GM23338 (cell line): ENCODE measurements at regions not wholly inside any gene's neighbourhood (a gene's known extent, or its start where the extent isn't known, plus 50 kb on each side); places are given as distances from the start of the nearest gene placed in this dataset.

ENCODE experiments used
- ATAC-seq: fragments of 200-7000 bp; cut with Tn5 transposase; 3 replicates; pipeline ENCODE4 v1.9.1; 2020
- DNase-seq: peaks from one replicate; pipeline ENCODE4 v3.0.0-alpha.2; 2015; ENCODE audit warnings: low spot score
- H2AFZ ChIP-seq: fragments of 200-600 bp; sonication (generic); 2 replicates; pipeline ENCODE4 v1.8.0; 2016; ENCODE audit warnings: antibody characterized with exemption, mild to moderate bottlenecking, moderate library complexity
- H3F3A ChIP-seq: fragments of 200-600 bp; sonication (generic); replicated peaks from 2 replicates; pipeline ENCODE4 v1.8.0; 2017; ENCODE audit warnings: antibody characterized with exemption, mixed run types, low read depth
- H3K27ac ChIP-seq: fragments of 200-600 bp; sonication (generic); 2 replicates; pipeline ENCODE4 v1.6.1; 2016; ENCODE audit warnings: low read depth
- H3K27me3 ChIP-seq: fragments of 200-600 bp; sonication (generic); 2 replicates; pipeline ENCODE4 v1.8.0; 2016; ENCODE audit warnings: mild to moderate bottlenecking, mixed run types, moderate library complexity; ENCODE audit not compliant: insufficient read depth
- H3K36me3 ChIP-seq: fragments of 200-600 bp; sonication (generic); 2 replicates; pipeline ENCODE4 v1.8.0; 2016; ENCODE audit warnings: mild to moderate bottlenecking; ENCODE audit not compliant: insufficient read depth
- H3K4me1 ChIP-seq: fragments of 200-600 bp; sonication (generic); 2 replicates; pipeline ENCODE4 v1.8.0; 2016; ENCODE audit warnings: mild to moderate bottlenecking, moderate library complexity; ENCODE audit not compliant: insufficient read depth
- H3K4me2 ChIP-seq: fragments of 200-600 bp; sonication (generic); 2 replicates; pipeline ENCODE4 v1.7.1; 2017; ENCODE audit warnings: mixed run types
- H3K4me3 ChIP-seq: fragments of 200-600 bp; sonication (generic); 2 replicates; pipeline ENCODE4 v1.6.1; 2016; ENCODE audit warnings: mixed run types
- H3K79me2 ChIP-seq: fragments of 200-600 bp; sonication (generic); replicated peaks from 2 replicates; pipeline ENCODE4 v1.8.0; 2017; ENCODE audit warnings: mild to moderate bottlenecking; ENCODE audit not compliant: insufficient read depth
- H3K9me2 ChIP-seq: fragments of 200-600 bp; sonication (generic); 2 replicates; pipeline ENCODE4 v1.8.0; 2017; ENCODE audit not compliant: insufficient read depth
- H4K20me1 ChIP-seq: fragments of 200-600 bp; sonication (generic); replicated peaks from 2 replicates; pipeline ENCODE4 v1.8.0; 2017; ENCODE audit warnings: mild to moderate bottlenecking; ENCODE audit not compliant: insufficient read depth
- H3K27ac Mint-ChIP-seq: 2 replicates; pipeline ENCODE4 v1.8.0; 2020; ENCODE audit warnings: inconsistent platforms, mild to moderate bottlenecking, moderate library complexity, mixed read lengths
- H3K27me3 Mint-ChIP-seq: 3 replicates; pipeline ENCODE4 v1.8.0; 2022; ENCODE audit warnings: low read depth, mild to moderate bottlenecking, moderate library complexity, mixed read lengths, inconsistent platforms; ENCODE audit not compliant: insufficient read depth, poor library complexity
- H3K36me3 Mint-ChIP-seq: 3 replicates; pipeline ENCODE4 v1.8.0; 2021; ENCODE audit warnings: low read depth, mild to moderate bottlenecking, inconsistent platforms, moderate library complexity, mixed read lengths
- H3K4me1 Mint-ChIP-seq: 3 replicates; pipeline ENCODE4 v1.8.0; 2020; ENCODE audit warnings: mild to moderate bottlenecking, inconsistent platforms, mixed read lengths
- H3K4me3 Mint-ChIP-seq: 3 replicates; pipeline ENCODE4 v1.8.0; 2021; ENCODE audit warnings: moderate library complexity, mild to moderate bottlenecking, inconsistent platforms, mixed read lengths
- H3K9me3 Mint-ChIP-seq: 3 replicates; pipeline ENCODE4 v1.8.0; 2020; ENCODE audit warnings: moderate library complexity, mild to moderate bottlenecking, inconsistent platforms, mixed read lengths
- EZH2 ChIP-seq: fragments of 200-600 bp; sonication (generic); IDR thresholded peaks from one replicate; pipeline ENCODE4 v1.8.0; 2017; ENCODE audit warnings: antibody characterized with exemption, mild to moderate bottlenecking, low read depth; ENCODE audit not compliant: unreplicated experiment
- EZH2phosphoT487 ChIP-seq: fragments of 200-600 bp; sonication (generic); IDR thresholded peaks from one replicate; pipeline ENCODE4 v1.8.1; 2018; ENCODE audit warnings: antibody characterized with exemption; ENCODE audit not compliant: unreplicated experiment
- JUNB ChIP-seq: IDR thresholded peaks from one replicate; pipeline ENCODE4 v1.6.1; 2016; ENCODE audit warnings: antibody characterized with exemption; ENCODE audit not compliant: unreplicated experiment
- NANOG ChIP-seq: IDR thresholded peaks from 2 replicates; pipeline ENCODE4 v1.6.1; 2016; ENCODE audit warnings: antibody characterized with exemption, borderline replicate concordance
- STAT1 ChIP-seq: IDR thresholded peaks from one replicate; pipeline ENCODE4 v1.6.1; 2016; ENCODE audit warnings: antibody characterized with exemption; ENCODE audit not compliant: unreplicated experiment
- ZNF462 ChIP-seq: fragments of 250-450 bp; sonication (Bioruptor Pico); IDR thresholded peaks from 2 replicates; pipeline ENCODE4 v1.5.0; 2020; ENCODE audit warnings: mild to moderate bottlenecking, moderate library complexity
- TF ChIP-seq, protein P1 (sequence below), 2 experiments: fragments of 200-600 bp in 1 of 2; sonication (generic) in 1 of 2; conservative IDR thresholded peaks; 2 replicates each; pipeline versions ENCODE4 v1.5.1 to v1.6.1; 2016 to 2017; ENCODE audit warnings: antibody characterized with exemption in 2 of 2, low read depth in 2 of 2, mild to moderate bottlenecking in 2 of 2, moderate library complexity in 1 of 2
- TF ChIP-seq, protein P2 (sequence below): IDR thresholded peaks from one replicate; pipeline ENCODE4 v1.6.1; 2018; ENCODE audit warnings: antibody characterized with exemption; ENCODE audit not compliant: unreplicated experiment

- peaks cover 5% of the 10 kb centered on the region for H3K9me3 Mint-ChIP-seq
- peaks cover 23% of the 10 kb centered on the region for H3K4me1 ChIP-seq
- H3K27me3 ChIP-seq, result no peaks in the 10 kb centered on the region
- H4K20me1 ChIP-seq, result no peaks in the 10 kb centered on the region
- no peak for TF ChIP-seq NANOG
- TF ChIP-seq EZH2, result no peak
- TF ChIP-seq STAT1, result no peak
- TF ChIP-seq, protein P1, sequence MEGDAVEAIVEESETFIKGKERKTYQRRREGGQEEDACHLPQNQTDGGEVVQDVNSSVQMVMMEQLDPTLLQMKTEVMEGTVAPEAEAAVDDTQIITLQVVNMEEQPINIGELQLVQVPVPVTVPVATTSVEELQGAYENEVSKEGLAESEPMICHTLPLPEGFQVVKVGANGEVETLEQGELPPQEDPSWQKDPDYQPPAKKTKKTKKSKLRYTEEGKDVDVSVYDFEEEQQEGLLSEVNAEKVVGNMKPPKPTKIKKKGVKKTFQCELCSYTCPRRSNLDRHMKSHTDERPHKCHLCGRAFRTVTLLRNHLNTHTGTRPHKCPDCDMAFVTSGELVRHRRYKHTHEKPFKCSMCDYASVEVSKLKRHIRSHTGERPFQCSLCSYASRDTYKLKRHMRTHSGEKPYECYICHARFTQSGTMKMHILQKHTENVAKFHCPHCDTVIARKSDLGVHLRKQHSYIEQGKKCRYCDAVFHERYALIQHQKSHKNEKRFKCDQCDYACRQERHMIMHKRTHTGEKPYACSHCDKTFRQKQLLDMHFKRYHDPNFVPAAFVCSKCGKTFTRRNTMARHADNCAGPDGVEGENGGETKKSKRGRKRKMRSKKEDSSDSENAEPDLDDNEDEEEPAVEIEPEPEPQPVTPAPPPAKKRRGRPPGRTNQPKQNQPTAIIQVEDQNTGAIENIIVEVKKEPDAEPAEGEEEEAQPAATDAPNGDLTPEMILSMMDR (conservative IDR thresholded peaks at IDR 0.05; ENCODE audit: low read depth in 2 of 2), result no peak
- TF ChIP-seq EZH2phosphoT487, result no peak
- TF ChIP-seq JUNB, result no peak
- TF ChIP-seq ZNF462, result no peak
- TF ChIP-seq, protein P2, sequence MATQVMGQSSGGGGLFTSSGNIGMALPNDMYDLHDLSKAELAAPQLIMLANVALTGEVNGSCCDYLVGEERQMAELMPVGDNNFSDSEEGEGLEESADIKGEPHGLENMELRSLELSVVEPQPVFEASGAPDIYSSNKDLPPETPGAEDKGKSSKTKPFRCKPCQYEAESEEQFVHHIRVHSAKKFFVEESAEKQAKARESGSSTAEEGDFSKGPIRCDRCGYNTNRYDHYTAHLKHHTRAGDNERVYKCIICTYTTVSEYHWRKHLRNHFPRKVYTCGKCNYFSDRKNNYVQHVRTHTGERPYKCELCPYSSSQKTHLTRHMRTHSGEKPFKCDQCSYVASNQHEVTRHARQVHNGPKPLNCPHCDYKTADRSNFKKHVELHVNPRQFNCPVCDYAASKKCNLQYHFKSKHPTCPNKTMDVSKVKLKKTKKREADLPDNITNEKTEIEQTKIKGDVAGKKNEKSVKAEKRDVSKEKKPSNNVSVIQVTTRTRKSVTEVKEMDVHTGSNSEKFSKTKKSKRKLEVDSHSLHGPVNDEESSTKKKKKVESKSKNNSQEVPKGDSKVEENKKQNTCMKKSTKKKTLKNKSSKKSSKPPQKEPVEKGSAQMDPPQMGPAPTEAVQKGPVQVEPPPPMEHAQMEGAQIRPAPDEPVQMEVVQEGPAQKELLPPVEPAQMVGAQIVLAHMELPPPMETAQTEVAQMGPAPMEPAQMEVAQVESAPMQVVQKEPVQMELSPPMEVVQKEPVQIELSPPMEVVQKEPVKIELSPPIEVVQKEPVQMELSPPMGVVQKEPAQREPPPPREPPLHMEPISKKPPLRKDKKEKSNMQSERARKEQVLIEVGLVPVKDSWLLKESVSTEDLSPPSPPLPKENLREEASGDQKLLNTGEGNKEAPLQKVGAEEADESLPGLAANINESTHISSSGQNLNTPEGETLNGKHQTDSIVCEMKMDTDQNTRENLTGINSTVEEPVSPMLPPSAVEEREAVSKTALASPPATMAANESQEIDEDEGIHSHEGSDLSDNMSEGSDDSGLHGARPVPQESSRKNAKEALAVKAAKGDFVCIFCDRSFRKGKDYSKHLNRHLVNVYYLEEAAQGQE, result no peak
- H3K36me3 ChIP-seq, result no peaks in the 10 kb centered on the region
- no peak for ATAC-seq
- H3K4me2 ChIP-seq, result no peak overlapping the region
- H3K27ac Mint-ChIP-seq, result peak overlapping the region; percentile 28; the same call in 1 of the 2 replicates
- H3K27ac ChIP-seq, result no peak overlapping the region
- H3K79me2 ChIP-seq, result no peaks in the 10 kb centered on the region
- peaks cover 10% of the 10 kb centered on the region for H3K36me3 Mint-ChIP-seq
- H3K27me3 Mint-ChIP-seq, result no peaks in the 10 kb centered on the region
- no peak overlapping the region for H2AFZ ChIP-seq
- no peak overlapping the region for H3K4me3 Mint-ChIP-seq
- no peak overlapping the region for H3K4me3 ChIP-seq
- H3K4me1 Mint-ChIP-seq, result peaks cover 39% of the 10 kb centered on the region
- no peaks in the 10 kb centered on the region for H3F3A ChIP-seq
- no peak for DNase-seq
- no peaks in the 10 kb centered on the region for H3K9me2 ChIP-seq
These were observed 777.3 kb downstream of the PCDH18 start for GRCh38 chr4:136754810-136755530.
